Uterus (tissue), 2 donors: ENCODE measurements at regions not wholly inside any gene's neighbourhood (a gene's known extent, or its start where the extent isn't known, plus 50 kb on each side); places are given as distances from the start of the nearest gene placed in this dataset.

Experiments used
- POLR2A ChIP-seq, 2 donors: fragments of 450-650 bp; IDR thresholded peaks; one replicate each; pipeline ENCODE4 v1.6.1; 2016; ENCODE audit warnings: antibody characterized with exemption in 2 of 2, mild to moderate bottlenecking in 1 of 2, moderate library complexity in 1 of 2
- TF ChIP-seq, protein P1 (sequence below), 4 experiments: fragments of 200-600 bp in 2 of 4; fragments of 450-650 bp in 2 of 4; sonication (generic) in 2 of 4; IDR thresholded peaks; one replicate each; pipeline ENCODE4 v1.5.1; 2016 to 2019; ENCODE audit warnings: antibody characterized with exemption in 4 of 4, mild to moderate bottlenecking in 2 of 4, moderate library complexity in 1 of 4

DNA sequence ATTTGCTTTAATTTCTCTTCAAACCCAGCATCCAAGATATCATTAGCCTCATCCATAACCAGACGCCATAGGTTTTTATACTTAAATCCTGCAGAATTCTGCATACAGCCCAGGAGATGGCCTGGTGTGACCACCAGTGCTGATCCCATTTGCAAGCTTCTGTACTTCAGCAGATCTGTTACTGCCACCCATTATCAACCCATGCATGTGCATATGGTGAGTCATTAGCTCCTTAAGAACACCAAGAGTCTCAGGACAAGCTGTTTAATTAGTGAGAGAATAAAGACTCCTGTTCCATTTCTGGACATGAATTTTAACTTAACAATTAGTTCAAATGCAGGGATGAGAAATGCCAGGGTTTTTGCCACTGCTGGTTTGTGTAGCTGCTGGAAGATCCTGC is 110.7 kb upstream of the TANK start:
- TF ChIP-seq, protein P1, sequence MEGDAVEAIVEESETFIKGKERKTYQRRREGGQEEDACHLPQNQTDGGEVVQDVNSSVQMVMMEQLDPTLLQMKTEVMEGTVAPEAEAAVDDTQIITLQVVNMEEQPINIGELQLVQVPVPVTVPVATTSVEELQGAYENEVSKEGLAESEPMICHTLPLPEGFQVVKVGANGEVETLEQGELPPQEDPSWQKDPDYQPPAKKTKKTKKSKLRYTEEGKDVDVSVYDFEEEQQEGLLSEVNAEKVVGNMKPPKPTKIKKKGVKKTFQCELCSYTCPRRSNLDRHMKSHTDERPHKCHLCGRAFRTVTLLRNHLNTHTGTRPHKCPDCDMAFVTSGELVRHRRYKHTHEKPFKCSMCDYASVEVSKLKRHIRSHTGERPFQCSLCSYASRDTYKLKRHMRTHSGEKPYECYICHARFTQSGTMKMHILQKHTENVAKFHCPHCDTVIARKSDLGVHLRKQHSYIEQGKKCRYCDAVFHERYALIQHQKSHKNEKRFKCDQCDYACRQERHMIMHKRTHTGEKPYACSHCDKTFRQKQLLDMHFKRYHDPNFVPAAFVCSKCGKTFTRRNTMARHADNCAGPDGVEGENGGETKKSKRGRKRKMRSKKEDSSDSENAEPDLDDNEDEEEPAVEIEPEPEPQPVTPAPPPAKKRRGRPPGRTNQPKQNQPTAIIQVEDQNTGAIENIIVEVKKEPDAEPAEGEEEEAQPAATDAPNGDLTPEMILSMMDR (IDR thresholded peaks at IDR 0.05): no peak
- no peak for TF ChIP-seq POLR2A (IDR thresholded peaks at IDR 0.05)
